ENCODE measurements at regions not wholly inside any gene's neighbourhood (a gene's known extent, or its start where the extent isn't known, plus 50 kb on each side); places are given as distances from the start of the nearest gene placed in this dataset.

- TF ChIP-seq GATA3 (IDR thresholded peaks at IDR 0.05; ENCODE audit: low read depth, low read length) (no peak), GATA2 (IDR thresholded peaks at IDR 0.05; ENCODE audit: low read depth, low read length) (no peak)
Measured at GRCh38 chr5:97494465-97494864, 311.4 kb upstream of the RIOK2 start.

Data from SH-SY5Y (cell line).